ENCODE measurements at regions not wholly inside any gene's neighbourhood (a gene's known extent, or its start where the extent isn't known, plus 50 kb on each side); places are given as distances from the start of the nearest gene placed in this dataset.

DNA sequence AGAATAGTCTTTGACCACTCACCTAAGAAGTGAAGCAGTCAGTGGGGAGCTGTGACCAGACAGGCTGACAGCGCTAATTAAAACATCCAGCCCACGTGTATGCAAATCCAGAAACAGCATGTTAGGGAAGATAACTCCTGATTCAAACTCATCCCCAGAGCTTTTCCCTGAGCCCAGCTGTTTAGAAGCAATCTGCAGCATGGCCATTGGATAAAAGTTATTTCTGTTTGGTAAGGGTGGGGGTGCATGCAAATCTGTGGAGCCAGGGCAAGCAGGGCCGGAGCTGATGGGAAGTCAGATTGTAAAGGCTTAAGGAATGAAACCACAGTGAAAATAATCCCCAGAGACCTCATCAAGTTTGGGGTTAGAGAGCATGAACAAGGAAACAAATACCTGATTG lies 247.9 kb upstream of the KIRREL3 start:
- TF ChIP-seq, protein P1, sequence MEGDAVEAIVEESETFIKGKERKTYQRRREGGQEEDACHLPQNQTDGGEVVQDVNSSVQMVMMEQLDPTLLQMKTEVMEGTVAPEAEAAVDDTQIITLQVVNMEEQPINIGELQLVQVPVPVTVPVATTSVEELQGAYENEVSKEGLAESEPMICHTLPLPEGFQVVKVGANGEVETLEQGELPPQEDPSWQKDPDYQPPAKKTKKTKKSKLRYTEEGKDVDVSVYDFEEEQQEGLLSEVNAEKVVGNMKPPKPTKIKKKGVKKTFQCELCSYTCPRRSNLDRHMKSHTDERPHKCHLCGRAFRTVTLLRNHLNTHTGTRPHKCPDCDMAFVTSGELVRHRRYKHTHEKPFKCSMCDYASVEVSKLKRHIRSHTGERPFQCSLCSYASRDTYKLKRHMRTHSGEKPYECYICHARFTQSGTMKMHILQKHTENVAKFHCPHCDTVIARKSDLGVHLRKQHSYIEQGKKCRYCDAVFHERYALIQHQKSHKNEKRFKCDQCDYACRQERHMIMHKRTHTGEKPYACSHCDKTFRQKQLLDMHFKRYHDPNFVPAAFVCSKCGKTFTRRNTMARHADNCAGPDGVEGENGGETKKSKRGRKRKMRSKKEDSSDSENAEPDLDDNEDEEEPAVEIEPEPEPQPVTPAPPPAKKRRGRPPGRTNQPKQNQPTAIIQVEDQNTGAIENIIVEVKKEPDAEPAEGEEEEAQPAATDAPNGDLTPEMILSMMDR (IDR thresholded peaks at IDR 0.05; ENCODE audit: low read depth, low read length) = no peak
- TF ChIP-seq EZH2phosphoT487 (IDR thresholded peaks at IDR 0.05; ENCODE audit: low read depth) = no peak

All from OCI-LY3 (cell line).